Liver (tissue), 3 donors: ENCODE measurements at regions not wholly inside any gene's neighbourhood (a gene's known extent, or its start where the extent isn't known, plus 50 kb on each side); places are given as distances from the start of the nearest gene placed in this dataset.
"Not testable (repeated sequence)": the region's sequence is repeated elsewhere in the genome, so short reads cannot be mapped to it uniquely, and the experiment has no call there.

Source experiments
- CTCF ChIP-seq: fragments of 150-350 bp; IDR thresholded peaks from 2 replicates; pipeline ENCODE4 v1.5.1; 2017; ENCODE audit warnings: improper control_type of control experiment, low read depth, low read length; ENCODE audit not compliant: missing input control
- FOXA1 ChIP-seq: IDR thresholded peaks from 2 replicates; pipeline ENCODE4 v1.6.1; 2016; ENCODE audit warnings: antibody characterized with exemption
- MAX ChIP-seq: IDR thresholded peaks from 2 replicates; pipeline ENCODE4 v1.6.1; 2016; ENCODE audit warnings: antibody characterized with exemption
- RAD21 ChIP-seq, 2 donors: IDR thresholded peaks; 2 replicates each; pipeline ENCODE4 v1.6.1; 2016; ENCODE audit warnings: antibody characterized with exemption in 2 of 2, mild to moderate bottlenecking in 2 of 2
- RXRA ChIP-seq, 2 donors: IDR thresholded peaks; 2 replicates each; pipeline ENCODE4 v1.6.1; 2017 to 2018; ENCODE audit warnings: antibody characterized with exemption in 2 of 2, mild to moderate bottlenecking in 1 of 2
- SP1 ChIP-seq: IDR thresholded peaks from 2 replicates; pipeline ENCODE4 v1.6.1; 2018; ENCODE audit warnings: antibody characterized with exemption, mild to moderate bottlenecking
- TAF1 ChIP-seq: conservative IDR thresholded peaks from 2 replicates; pipeline ENCODE4 v1.6.1; 2016; ENCODE audit warnings: antibody characterized with exemption, mild to moderate bottlenecking
- YY1 ChIP-seq: IDR thresholded peaks from 2 replicates; pipeline ENCODE4 v1.6.1; 2016; ENCODE audit warnings: antibody characterized with exemption, mild to moderate bottlenecking
- ZBTB33 ChIP-seq: IDR thresholded peaks from 2 replicates; pipeline ENCODE4 v1.6.1; 2016; ENCODE audit warnings: antibody characterized with exemption
- donor health status: healthy.
- donor health status: healthy.

GRCh38 chr18:7178568-7178967 lies 52.3 kb upstream of the LRRC30 start:
- TF ChIP-seq MAX; CTCF; FOXA1; SP1; ZBTB33; YY1; RAD21 (IDR thresholded peaks at IDR 0.05); RXRA (IDR thresholded peaks at IDR 0.05); TAF1: not testable (repeated sequence)
